WTC11 (cell line): ENCODE measurements at regions not wholly inside any gene's neighbourhood (a gene's known extent, or its start where the extent isn't known, plus 50 kb on each side); places are given as distances from the start of the nearest gene placed in this dataset.

Experiments used
- ATAC-seq: fragments of 200-7000 bp; cut with Tn5 transposase; 2 replicates; pipeline ENCODE4 v1.10.0; 2021; ENCODE audit warnings: mild to moderate bottlenecking, moderate library complexity
- CTCF ChIA-PET: fragments of 300-600 bp; sonication (Branson Sonifier 250); formaldehyde crosslinking; loops from one replicate; lab custom pipeline; 2021; ENCODE audit warnings: antibody characterized with exemption; lab: Charles Lee
- POLR2A ChIA-PET: fragments of 350-600 bp; sonication (Branson Sonifier 250); formaldehyde crosslinking; loops from one replicate; lab custom pipeline; 2021; ENCODE audit warnings: antibody characterized with exemption; lab: Charles Lee
- DNase-seq: peaks from one replicate; pipeline ENCODE4 v3.0.0; 2021; ENCODE audit warnings: low spot score
- H3K27ac Mint-ChIP-seq: 2 replicates; pipeline ENCODE4 v1.8.0; 2021; ENCODE audit warnings: mixed read lengths
- H3K27me3 Mint-ChIP-seq: 2 replicates; pipeline ENCODE4 v1.8.0; 2021; ENCODE audit warnings: low read depth, mild to moderate bottlenecking, moderate library complexity, mixed read lengths
- H3K36me3 Mint-ChIP-seq: 2 replicates; pipeline ENCODE4 v1.8.0; 2021; ENCODE audit warnings: mixed read lengths
- H3K4me1 Mint-ChIP-seq: 2 replicates; pipeline ENCODE4 v1.8.0; 2022; ENCODE audit warnings: mixed read lengths
- H3K4me3 Mint-ChIP-seq: 2 replicates; pipeline ENCODE4 v1.8.0; 2021; ENCODE audit warnings: mild to moderate bottlenecking, moderate library complexity, mixed read lengths
- H3K9me3 Mint-ChIP-seq: 2 replicates; pipeline ENCODE4 v1.8.0; 2021; ENCODE audit warnings: mixed read lengths
- AFF4 ChIP-seq: sonication (generic); formaldehyde crosslinking; IDR thresholded peaks from 2 replicates; pipeline ENCODE4 v1.8.1; 2023; ENCODE audit warnings: mild to moderate bottlenecking, missing genetic modification reagents, borderline replicate concordance
- ATF2 ChIP-seq: sonication (generic); formaldehyde crosslinking; IDR thresholded peaks from 2 replicates; pipeline ENCODE4 v1.8.1; 2022; ENCODE audit warnings: low read depth, missing genetic modification reagents, borderline replicate concordance
- CREM ChIP-seq: sonication (generic); formaldehyde crosslinking; IDR thresholded peaks from 2 replicates; pipeline ENCODE4 v1.8.1; 2022; ENCODE audit warnings: mild to moderate bottlenecking, missing genetic modification reagents, moderate library complexity
- EMX1 ChIP-seq: fragments of 250-450 bp; sonication (Bioruptor Pico); IDR thresholded peaks from 2 replicates; pipeline ENCODE4 v1.8.0; 2021; ENCODE audit warnings: mild to moderate bottlenecking
- KAT7 ChIP-seq: sonication (generic); formaldehyde crosslinking; IDR thresholded peaks from 2 replicates; pipeline ENCODE4 v1.8.1; 2023; ENCODE audit warnings: missing genetic modification reagents, mild to moderate bottlenecking, borderline replicate concordance
- NR1H2 ChIP-seq: sonication (generic); formaldehyde crosslinking; IDR thresholded peaks from 2 replicates; pipeline ENCODE4 v1.9.0; 2021; ENCODE audit warnings: mild to moderate bottlenecking, moderate library complexity, missing genetic modification reagents
- NR3C1 ChIP-seq: sonication (generic); formaldehyde crosslinking; conservative IDR thresholded peaks from 2 replicates; pipeline ENCODE4 v1.8.1; 2023; ENCODE audit warnings: low read depth, mild to moderate bottlenecking, missing genetic modification reagents
- PRRX2 ChIP-seq: fragments of 250-450 bp; sonication (Bioruptor Pico); IDR thresholded peaks from 2 replicates; pipeline ENCODE4 v1.8.0; 2021; ENCODE audit warnings: mild to moderate bottlenecking
- RELA ChIP-seq: sonication (generic); formaldehyde crosslinking; IDR thresholded peaks from 2 replicates; pipeline ENCODE4 v1.8.1; 2022; ENCODE audit warnings: missing genetic modification reagents, mild to moderate bottlenecking, borderline replicate concordance
- SMAD4 ChIP-seq: sonication (generic); formaldehyde crosslinking; IDR thresholded peaks from 2 replicates; pipeline ENCODE4 v1.8.0; 2022; ENCODE audit warnings: mild to moderate bottlenecking, missing genetic modification reagents
- TCF7 ChIP-seq: sonication (generic); formaldehyde crosslinking; IDR thresholded peaks from 2 replicates; pipeline ENCODE4 v1.8.0; 2022; ENCODE audit warnings: mild to moderate bottlenecking, low read depth, missing genetic modification reagents, moderate library complexity
- ZNF219 ChIP-seq: sonication (generic); formaldehyde crosslinking; IDR thresholded peaks from 2 replicates; pipeline ENCODE4 v1.8.0; 2023; ENCODE audit warnings: missing genetic modification reagents, mild to moderate bottlenecking, borderline replicate concordance
- TF ChIP-seq, protein P1 (sequence below): sonication (generic); formaldehyde crosslinking; IDR thresholded peaks from 2 replicates; pipeline ENCODE4 v1.8.1; 2022; ENCODE audit warnings: missing genetic modification reagents, borderline replicate concordance
- TF ChIP-seq, protein P2 (sequence below): sonication (generic); formaldehyde crosslinking; IDR thresholded peaks from 2 replicates; pipeline ENCODE4 v1.8.0; 2022; ENCODE audit warnings: mild to moderate bottlenecking, missing genetic modification reagents
- TF ChIP-seq, protein P3 (sequence below): fragments of 250-450 bp; sonication (Bioruptor Pico); IDR thresholded peaks from 2 replicates; pipeline ENCODE4 v1.9.0; 2021; ENCODE audit warnings: mild to moderate bottlenecking
- TF ChIP-seq, protein P4 (sequence below): fragments of 250-450 bp; sonication (Bioruptor Pico); IDR thresholded peaks from 2 replicates; pipeline ENCODE4 v1.8.0; 2021; ENCODE audit warnings: mild to moderate bottlenecking
- TF ChIP-seq, protein P5 (sequence below): sonication (generic); formaldehyde crosslinking; conservative IDR thresholded peaks from 2 replicates; pipeline ENCODE4 v1.8.1; 2022; ENCODE audit warnings: mild to moderate bottlenecking, missing genetic modification reagents

DNA sequence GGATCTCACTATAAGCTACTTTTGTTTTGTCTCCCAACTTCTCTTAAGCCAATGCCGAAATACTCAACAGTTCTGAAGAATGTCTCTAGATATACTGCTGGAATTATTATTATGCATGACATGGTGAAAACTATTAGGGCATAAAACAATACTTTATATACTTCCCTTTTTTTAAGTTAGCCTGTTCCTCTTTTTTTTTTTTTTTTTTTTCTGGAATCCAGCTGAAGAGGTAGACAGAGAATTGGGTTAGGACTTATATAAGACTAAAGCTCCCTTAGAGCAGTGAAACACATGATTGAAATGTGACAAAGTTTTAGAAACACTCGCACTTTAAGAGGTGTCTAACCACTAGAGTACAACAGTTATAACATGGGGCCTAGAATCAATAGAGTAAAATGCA is 850.9 kb upstream of the PCDH9 start:
- Mint-ChIP-seq H3K27me3 (no peaks in the 10 kb centered on the region), H3K27ac (no peak overlapping the region), H3K4me3 (no peak overlapping the region)
- TF ChIP-seq, protein P1, sequence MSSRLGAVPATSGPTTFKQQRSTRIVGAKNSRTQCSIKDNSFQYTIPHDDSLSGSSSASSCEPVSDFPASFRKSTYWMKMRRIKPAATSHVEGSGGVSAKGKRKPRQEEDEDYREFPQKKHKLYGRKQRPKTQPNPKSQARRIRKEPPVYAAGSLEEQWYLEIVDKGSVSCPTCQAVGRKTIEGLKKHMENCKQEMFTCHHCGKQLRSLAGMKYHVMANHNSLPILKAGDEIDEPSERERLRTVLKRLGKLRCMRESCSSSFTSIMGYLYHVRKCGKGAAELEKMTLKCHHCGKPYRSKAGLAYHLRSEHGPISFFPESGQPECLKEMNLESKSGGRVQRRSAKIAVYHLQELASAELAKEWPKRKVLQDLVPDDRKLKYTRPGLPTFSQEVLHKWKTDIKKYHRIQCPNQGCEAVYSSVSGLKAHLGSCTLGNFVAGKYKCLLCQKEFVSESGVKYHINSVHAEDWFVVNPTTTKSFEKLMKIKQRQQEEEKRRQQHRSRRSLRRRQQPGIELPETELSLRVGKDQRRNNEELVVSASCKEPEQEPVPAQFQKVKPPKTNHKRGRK (CRISPR knock-in tag): no peak
- TF ChIP-seq TCF7 (CRISPR knock-in tag) (no peak), ATF2 (CRISPR knock-in tag) (no peak), AFF4 (CRISPR knock-in tag) (no peak), CREM (CRISPR knock-in tag) (no peak), KAT7 (CRISPR knock-in tag) (no peak), EMX1 (no peak), ZNF219 (CRISPR knock-in tag) (no peak), SMAD4 (no peak), RELA (CRISPR knock-in tag) (no peak), NR1H2 (no peak), NR3C1 (CRISPR knock-in tag) (no peak), PRRX2 (no peak)
- TF ChIP-seq, protein P2, sequence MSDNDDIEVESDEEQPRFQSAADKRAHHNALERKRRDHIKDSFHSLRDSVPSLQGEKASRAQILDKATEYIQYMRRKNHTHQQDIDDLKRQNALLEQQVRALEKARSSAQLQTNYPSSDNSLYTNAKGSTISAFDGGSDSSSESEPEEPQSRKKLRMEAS: no peak
- TF ChIP-seq, protein P3, sequence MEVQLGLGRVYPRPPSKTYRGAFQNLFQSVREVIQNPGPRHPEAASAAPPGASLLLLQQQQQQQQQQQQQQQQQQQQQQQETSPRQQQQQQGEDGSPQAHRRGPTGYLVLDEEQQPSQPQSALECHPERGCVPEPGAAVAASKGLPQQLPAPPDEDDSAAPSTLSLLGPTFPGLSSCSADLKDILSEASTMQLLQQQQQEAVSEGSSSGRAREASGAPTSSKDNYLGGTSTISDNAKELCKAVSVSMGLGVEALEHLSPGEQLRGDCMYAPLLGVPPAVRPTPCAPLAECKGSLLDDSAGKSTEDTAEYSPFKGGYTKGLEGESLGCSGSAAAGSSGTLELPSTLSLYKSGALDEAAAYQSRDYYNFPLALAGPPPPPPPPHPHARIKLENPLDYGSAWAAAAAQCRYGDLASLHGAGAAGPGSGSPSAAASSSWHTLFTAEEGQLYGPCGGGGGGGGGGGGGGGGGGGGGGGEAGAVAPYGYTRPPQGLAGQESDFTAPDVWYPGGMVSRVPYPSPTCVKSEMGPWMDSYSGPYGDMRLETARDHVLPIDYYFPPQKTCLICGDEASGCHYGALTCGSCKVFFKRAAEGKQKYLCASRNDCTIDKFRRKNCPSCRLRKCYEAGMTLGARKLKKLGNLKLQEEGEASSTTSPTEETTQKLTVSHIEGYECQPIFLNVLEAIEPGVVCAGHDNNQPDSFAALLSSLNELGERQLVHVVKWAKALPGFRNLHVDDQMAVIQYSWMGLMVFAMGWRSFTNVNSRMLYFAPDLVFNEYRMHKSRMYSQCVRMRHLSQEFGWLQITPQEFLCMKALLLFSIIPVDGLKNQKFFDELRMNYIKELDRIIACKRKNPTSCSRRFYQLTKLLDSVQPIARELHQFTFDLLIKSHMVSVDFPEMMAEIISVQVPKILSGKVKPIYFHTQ: no peak
- TF ChIP-seq, protein P4, sequence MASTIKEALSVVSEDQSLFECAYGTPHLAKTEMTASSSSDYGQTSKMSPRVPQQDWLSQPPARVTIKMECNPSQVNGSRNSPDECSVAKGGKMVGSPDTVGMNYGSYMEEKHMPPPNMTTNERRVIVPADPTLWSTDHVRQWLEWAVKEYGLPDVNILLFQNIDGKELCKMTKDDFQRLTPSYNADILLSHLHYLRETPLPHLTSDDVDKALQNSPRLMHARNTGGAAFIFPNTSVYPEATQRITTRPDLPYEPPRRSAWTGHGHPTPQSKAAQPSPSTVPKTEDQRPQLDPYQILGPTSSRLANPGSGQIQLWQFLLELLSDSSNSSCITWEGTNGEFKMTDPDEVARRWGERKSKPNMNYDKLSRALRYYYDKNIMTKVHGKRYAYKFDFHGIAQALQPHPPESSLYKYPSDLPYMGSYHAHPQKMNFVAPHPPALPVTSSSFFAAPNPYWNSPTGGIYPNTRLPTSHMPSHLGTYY (CRISPR knock-in tag): no peak
- TF ChIP-seq, protein P5, sequence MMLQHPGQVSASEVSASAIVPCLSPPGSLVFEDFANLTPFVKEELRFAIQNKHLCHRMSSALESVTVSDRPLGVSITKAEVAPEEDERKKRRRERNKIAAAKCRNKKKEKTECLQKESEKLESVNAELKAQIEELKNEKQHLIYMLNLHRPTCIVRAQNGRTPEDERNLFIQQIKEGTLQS (CRISPR knock-in tag): no peak
- TF ChIP-seq, all 79 proteins: peak for 0
- DNase-seq: no peak
- Mint-ChIP-seq H3K36me3 (no peaks in the 10 kb centered on the region), H3K9me3 (no peaks in the 10 kb centered on the region), H3K4me1 (0 out of 2 replicates have a peak, but pooled peaks cover 5% of the 10 kb centered on the region)
- no peak for ATAC-seq
- POLR2A ChIA-PET: no interaction called here
- CTCF ChIA-PET: interaction anchor here (0.9 to 1.0 kb wide), 2 partner anchors 9 to 240 kb away, joined by 3 to 4 read pairs; no protein-coding TSS in a partner anchor
